NT2/D1 (cell line): ENCODE measurements at regions not wholly inside any gene's neighbourhood (a gene's known extent, or its start where the extent isn't known, plus 50 kb on each side); places are given as distances from the start of the nearest gene placed in this dataset.

ENCODE experiments used
- SUZ12 ChIP-seq: IDR thresholded peaks from 2 replicates; pipeline ENCODE4 v1.6.1; 2011; ENCODE audit not compliant: insufficient read length, insufficient read depth; ENCODE audit errors: extremely low read depth
- YY1 ChIP-seq: IDR thresholded peaks from 2 replicates; pipeline ENCODE4 v1.6.1; 2011; ENCODE audit not compliant: insufficient read length, insufficient read depth
- ZNF274 ChIP-seq: IDR thresholded peaks from 2 replicates; pipeline ENCODE4 v1.6.1; 2011; ENCODE audit warnings: mild to moderate bottlenecking, low read depth, low read length

- TF ChIP-seq YY1 = no peak
- TF ChIP-seq ZNF274 = no peak
- no peak for TF ChIP-seq SUZ12
Observed at GRCh38 chr10:4766454-4766853, 59.6 kb upstream of the AKR1E2 start.
